ENCODE measurements at regions not wholly inside any gene's neighbourhood (a gene's known extent, or its start where the extent isn't known, plus 50 kb on each side); places are given as distances from the start of the nearest gene placed in this dataset.

GRCh38 chr18:71329114-71329513 is 1040.3 kb downstream of the SOCS6 start:
- Histone ChIP-seq H3K4me3 (no peak overlapping the region), H3K36me3 (no peaks in the 10 kb centered on the region), H3K4me1 (no peaks in the 10 kb centered on the region), H3K9me3 (no peaks in the 10 kb centered on the region), H3K27ac (no peak overlapping the region), H3K27me3 (no peaks in the 10 kb centered on the region)
- intact Hi-C loops (cut with DNase I) = no loop called here
- no peak for TF ChIP-seq POLR2AphosphoS5 (IDR thresholded peaks at IDR 0.05; ENCODE audit: insufficient read depth in 1 of 2, low read depth in 1 of 2)
- TF ChIP-seq CTCF (IDR thresholded peaks at IDR 0.05) = no peak
- no peak for TF ChIP-seq POLR2A (IDR thresholded peaks at IDR 0.05)
- DNase-seq (ENCODE audit: extremely low spot score in 2 of 2) = no peak

GRCh38 chr18:71327850-71328249 is 1039.0 kb downstream of the SOCS6 start:
- H3K4me1 ChIP-seq = no peaks in the 10 kb centered on the region
- intact Hi-C loops (cut with DNase I) = no loop called here

GRCh38 chr18:71327441-71327840 is 1038.6 kb downstream of the SOCS6 start:
- H3K4me1 ChIP-seq = no peaks in the 10 kb centered on the region
- DNase-seq (ENCODE audit: extremely low spot score in 2 of 2) = no peak
- no peaks in the 10 kb centered on the region for H3K27me3 ChIP-seq
- no peaks in the 10 kb centered on the region for H3K36me3 ChIP-seq
- intact Hi-C loops (cut with DNase I) = no loop called here
- no peak overlapping the region for H3K4me3 ChIP-seq
- TF ChIP-seq POLR2AphosphoS5 (IDR thresholded peaks at IDR 0.05; ENCODE audit: insufficient read depth in 1 of 2, low read depth in 1 of 2) (no peak), POLR2A (IDR thresholded peaks at IDR 0.05) (no peak), CTCF (IDR thresholded peaks at IDR 0.05) (no peak)
- H3K9me3 ChIP-seq = no peaks in the 10 kb centered on the region
- no peak overlapping the region for H3K27ac ChIP-seq

More at GRCh38 chr18:71327850-71328249, 1039.0 kb downstream of the SOCS6 start:
- DNase-seq (ENCODE audit: extremely low spot score in 2 of 2) = no peak
- Histone ChIP-seq H3K27ac (no peak overlapping the region), H3K27me3 (no peaks in the 10 kb centered on the region), H3K36me3 (no peaks in the 10 kb centered on the region), H3K9me3 (no peaks in the 10 kb centered on the region), H3K4me3 (no peak overlapping the region)
- TF ChIP-seq POLR2AphosphoS5 (IDR thresholded peaks at IDR 0.05; ENCODE audit: insufficient read depth in 1 of 2, low read depth in 1 of 2) (no peak), CTCF (IDR thresholded peaks at IDR 0.05) (no peak), POLR2A (IDR thresholded peaks at IDR 0.05) (no peak)

- Histone ChIP-seq H3K4me3 (no peak overlapping the region), H3K4me1 (no peaks in the 10 kb centered on the region), H3K27me3 (no peaks in the 10 kb centered on the region), H3K27ac (no peak overlapping the region), H3K36me3 (no peaks in the 10 kb centered on the region), H3K9me3 (no peaks in the 10 kb centered on the region)
- no peak for DNase-seq (ENCODE audit: extremely low spot score in 2 of 2)
- TF ChIP-seq CTCF (IDR thresholded peaks at IDR 0.05) = no peak
- no peak for TF ChIP-seq POLR2AphosphoS5 (IDR thresholded peaks at IDR 0.05; ENCODE audit: insufficient read depth in 1 of 2, low read depth in 1 of 2)
- TF ChIP-seq POLR2A (IDR thresholded peaks at IDR 0.05) = no peak
- intact Hi-C loops (cut with DNase I) = no loop called here
These were observed 1038.0 kb downstream of the SOCS6 start for GRCh38 chr18:71326826-71327225.

GRCh38 chr18:71324356-71324755 is 1035.5 kb downstream of the SOCS6 start:
- no peak overlapping the region for H3K27ac ChIP-seq
- intact Hi-C loops (cut with DNase I) = no loop called here
- no peak overlapping the region for H3K4me3 ChIP-seq
- TF ChIP-seq CTCF (IDR thresholded peaks at IDR 0.05) (no peak), POLR2A (IDR thresholded peaks at IDR 0.05) (no peak), POLR2AphosphoS5 (IDR thresholded peaks at IDR 0.05; ENCODE audit: insufficient read depth in 1 of 2, low read depth in 1 of 2) (no peak)
- H3K27me3 ChIP-seq = no peaks in the 10 kb centered on the region
- no peaks in the 10 kb centered on the region for H3K36me3 ChIP-seq
- H3K4me1 ChIP-seq = no peaks in the 10 kb centered on the region
- DNase-seq (ENCODE audit: extremely low spot score in 2 of 2) = no peak
- no peaks in the 10 kb centered on the region for H3K9me3 ChIP-seq
